Caco-2 (cell line): ENCODE measurements at regions not wholly inside any gene's neighbourhood (a gene's known extent, or its start where the extent isn't known, plus 50 kb on each side); places are given as distances from the start of the nearest gene placed in this dataset.

Experiments
- BruUV-seq: library from RNA; stranded (reverse); fragments of 400-500 nt; replicated peaks from 2 replicates; lab custom pipeline; 2021; lab: Mats Ljungman, UMichigan
- CTCF ChIA-PET: fragments of 300-600 bp; sonication (Branson Sonifier 250); formaldehyde crosslinking; loops from one replicate; lab custom pipeline; 2022; ENCODE audit warnings: antibody characterized with exemption; lab: Charles Lee
- POLR2A ChIA-PET: fragments of 300-600 bp; sonication (Branson Sonifier 250); formaldehyde crosslinking; loops from one replicate; lab custom pipeline; 2022; ENCODE audit warnings: antibody characterized with exemption; lab: Charles Lee
- DNase-seq, 2 experiments: peaks; one replicate each; pipeline versions ENCODE4 v3.0.0 to v3.0.0-alpha.2; 2020 to 2022
- H3K27me3 ChIP-seq: replicated peaks from 2 replicates; pipeline ENCODE4 v1.6.0; 2011; ENCODE audit warnings: low read length; ENCODE audit not compliant: control insufficient read depth, insufficient read depth
- H3K36me3 ChIP-seq: 2 replicates; pipeline ENCODE4 v1.5.1; 2011; ENCODE audit warnings: low read length; ENCODE audit not compliant: control insufficient read depth, insufficient read depth
- H3K4me1 ChIP-seq: fragments of 250-450 bp; sonication (Bioruptor Pico); 2 replicates; pipeline ENCODE4 v1.5.1; 2020; ENCODE audit warnings: mild to moderate bottlenecking
- H3K4me3 ChIP-seq: 2 replicates; pipeline ENCODE4 v1.5.1; 2011; ENCODE audit warnings: low read depth, mild to moderate bottlenecking, control low read depth, low read length
- H3K9me3 ChIP-seq: fragments of 250-450 bp; sonication (Bioruptor Pico); 2 replicates; pipeline ENCODE4 v1.5.1; 2020; ENCODE audit warnings: mild to moderate bottlenecking, moderate library complexity
- H3K27ac Mint-ChIP-seq: one replicate; pipeline ENCODE4 v1.8.0; 2022; ENCODE audit warnings: mixed read lengths; ENCODE audit not compliant: unreplicated experiment
- H3K27me3 Mint-ChIP-seq: one replicate; pipeline ENCODE4 v1.8.0; 2022; ENCODE audit warnings: mixed read lengths; ENCODE audit not compliant: insufficient read depth, unreplicated experiment
- H3K36me3 Mint-ChIP-seq: one replicate; pipeline ENCODE4 v1.8.0; 2022; ENCODE audit warnings: mild to moderate bottlenecking, mixed read lengths; ENCODE audit not compliant: insufficient read depth, unreplicated experiment
- H3K4me1 Mint-ChIP-seq: one replicate; pipeline ENCODE4 v1.8.0; 2022; ENCODE audit warnings: low read depth, mixed read lengths; ENCODE audit not compliant: unreplicated experiment
- H3K4me3 Mint-ChIP-seq: one replicate; pipeline ENCODE4 v1.8.0; 2022; ENCODE audit warnings: mild to moderate bottlenecking, moderate library complexity, mixed read lengths; ENCODE audit not compliant: unreplicated experiment
- H3K9me3 Mint-ChIP-seq: one replicate; pipeline ENCODE4 v1.8.0; 2022; ENCODE audit warnings: mixed read lengths; ENCODE audit not compliant: unreplicated experiment
- intact Hi-C: fragments of 100-400 bp; cut with micrococcal nuclease; formaldehyde crosslinking; loops from one replicate; pipeline ENCODE4 v1.10.0; 2022; ENCODE audit not compliant: unreplicated experiment
- TF ChIP-seq, protein P1 (sequence below), 2 experiments: fragments of 200-600 bp in 1 of 2; IDR thresholded peaks; 1 replicate in 1 of 2; 2 replicates in 1 of 2; pipeline versions ENCODE4 v1.5.1 to v1.8.0; 2011 to 2022; ENCODE audit warnings: antibody characterized with exemption in 1 of 2, control low read depth in 1 of 2, inconsistent platforms in 1 of 2, low read depth in 1 of 2, low read length in 1 of 2, mild to moderate bottlenecking in 1 of 2, moderate library complexity in 1 of 2; ENCODE audit not compliant: insufficient read depth in 1 of 2, severe bottlenecking in 1 of 2, unreplicated experiment in 1 of 2

DNA sequence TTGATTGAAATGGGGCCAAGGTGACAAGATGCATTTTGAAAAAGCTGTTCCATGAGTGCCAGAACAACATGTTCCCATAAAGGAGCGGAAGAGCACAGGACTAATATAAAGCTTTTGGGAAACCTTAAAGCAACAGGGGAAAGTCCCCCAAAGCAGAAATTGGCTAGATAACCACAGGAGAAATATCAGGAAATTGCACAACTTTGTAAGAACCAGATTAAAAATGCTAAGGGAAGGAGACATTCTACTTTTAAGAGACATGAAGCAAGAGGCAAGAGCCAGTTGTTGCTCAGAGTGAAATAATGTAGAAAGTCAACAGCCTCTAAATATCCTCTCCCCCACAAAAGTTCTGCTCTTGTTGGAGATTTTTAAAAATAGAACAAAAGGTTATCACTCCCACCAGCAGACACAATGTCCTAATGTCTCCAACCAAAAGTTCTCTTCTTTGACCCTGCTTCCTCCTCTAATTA lies 85.2 kb upstream of the LNX1 start:
- H3K27me3 Mint-ChIP-seq = no peaks in the 10 kb centered on the region
- POLR2A ChIA-PET = no interaction called here

DNA sequence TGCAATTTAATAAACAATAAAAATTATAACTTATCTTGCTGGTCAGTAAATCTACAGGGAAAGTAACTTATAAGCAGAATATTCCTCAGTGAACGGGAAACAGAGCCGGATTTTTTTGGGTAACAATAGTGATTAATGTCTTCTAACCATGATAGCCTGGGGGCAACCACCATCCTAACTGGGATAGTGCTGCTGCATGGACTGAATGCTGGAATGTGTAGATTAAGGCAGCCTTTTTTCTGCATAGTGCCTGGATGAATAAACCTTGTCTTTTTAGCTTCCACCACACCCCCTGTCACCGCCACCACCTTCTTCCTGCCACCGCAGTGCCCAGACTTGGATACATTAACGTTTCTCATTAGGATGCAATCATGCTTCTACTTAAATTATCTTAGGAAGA lies 83.6 kb upstream of the LNX1 start:
- Mint-ChIP-seq H3K9me3 (no peaks in the 10 kb centered on the region), H3K27ac (no peak overlapping the region), H3K27me3 (no peaks in the 10 kb centered on the region), H3K4me3 (no peak overlapping the region), H3K36me3 (no peaks in the 10 kb centered on the region), H3K4me1 (no peaks in the 10 kb centered on the region)
- Histone ChIP-seq H3K9me3 (no peaks in the 10 kb centered on the region), H3K4me3 (no peak overlapping the region), H3K36me3 (no peaks in the 10 kb centered on the region), H3K4me1 (no peaks in the 10 kb centered on the region), H3K27me3 (no peaks in the 10 kb centered on the region)
- DNase-seq = no peak
- no TSS peak for BruUV-seq
- TF ChIP-seq, protein P1, sequence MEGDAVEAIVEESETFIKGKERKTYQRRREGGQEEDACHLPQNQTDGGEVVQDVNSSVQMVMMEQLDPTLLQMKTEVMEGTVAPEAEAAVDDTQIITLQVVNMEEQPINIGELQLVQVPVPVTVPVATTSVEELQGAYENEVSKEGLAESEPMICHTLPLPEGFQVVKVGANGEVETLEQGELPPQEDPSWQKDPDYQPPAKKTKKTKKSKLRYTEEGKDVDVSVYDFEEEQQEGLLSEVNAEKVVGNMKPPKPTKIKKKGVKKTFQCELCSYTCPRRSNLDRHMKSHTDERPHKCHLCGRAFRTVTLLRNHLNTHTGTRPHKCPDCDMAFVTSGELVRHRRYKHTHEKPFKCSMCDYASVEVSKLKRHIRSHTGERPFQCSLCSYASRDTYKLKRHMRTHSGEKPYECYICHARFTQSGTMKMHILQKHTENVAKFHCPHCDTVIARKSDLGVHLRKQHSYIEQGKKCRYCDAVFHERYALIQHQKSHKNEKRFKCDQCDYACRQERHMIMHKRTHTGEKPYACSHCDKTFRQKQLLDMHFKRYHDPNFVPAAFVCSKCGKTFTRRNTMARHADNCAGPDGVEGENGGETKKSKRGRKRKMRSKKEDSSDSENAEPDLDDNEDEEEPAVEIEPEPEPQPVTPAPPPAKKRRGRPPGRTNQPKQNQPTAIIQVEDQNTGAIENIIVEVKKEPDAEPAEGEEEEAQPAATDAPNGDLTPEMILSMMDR (IDR thresholded peaks at IDR 0.05; ENCODE audit: insufficient read depth in 1 of 2, low read depth in 1 of 2, low read length in 1 of 2, severe bottlenecking in 1 of 2, unreplicated experiment in 1 of 2) = no peak
- CTCF ChIA-PET = no interaction called here
- intact Hi-C loops = no loop called here
- POLR2A ChIA-PET = no interaction called here

More for the DNA sequence above, 85.2 kb upstream of the LNX1 start:
- CTCF ChIA-PET = no interaction called here
- TF ChIP-seq, protein P1 (IDR thresholded peaks at IDR 0.05; ENCODE audit: insufficient read depth in 1 of 2, low read depth in 1 of 2, low read length in 1 of 2, severe bottlenecking in 1 of 2, unreplicated experiment in 1 of 2) = no peak
- Mint-ChIP-seq H3K4me1 (no peaks in the 10 kb centered on the region), H3K36me3 (no peaks in the 10 kb centered on the region), H3K9me3 (peaks cover 10% of the 10 kb centered on the region), H3K27ac (no peak overlapping the region), H3K4me3 (no peak overlapping the region)
- H3K4me3 ChIP-seq = no peak overlapping the region
- no peaks in the 10 kb centered on the region for H3K4me1 ChIP-seq
- H3K36me3 ChIP-seq = no peaks in the 10 kb centered on the region
- no peak for DNase-seq
- BruUV-seq = no TSS peak
- H3K27me3 ChIP-seq = no peaks in the 10 kb centered on the region; the same call in 1 of the 2 replicates
- no peaks in the 10 kb centered on the region for H3K9me3 ChIP-seq
- intact Hi-C loops = no loop called here

DNA sequence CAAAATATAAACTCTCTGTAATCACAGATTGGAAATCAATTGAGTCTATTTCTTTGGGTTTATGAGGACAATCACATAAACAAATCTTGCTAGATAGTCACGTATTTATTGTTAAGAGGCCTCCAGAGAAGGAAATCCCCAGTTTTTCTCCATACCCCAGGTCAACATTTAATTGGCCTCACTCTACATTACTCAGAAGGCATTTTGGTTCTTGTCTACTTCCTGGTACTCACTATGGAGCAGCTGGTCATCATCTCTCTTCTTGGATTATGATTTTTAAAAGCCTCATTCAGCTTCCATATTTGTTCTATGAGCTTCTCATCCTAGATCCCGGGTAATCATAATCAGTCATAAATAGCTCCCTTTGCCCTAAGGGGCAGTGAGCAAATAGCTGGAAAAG lies 81.6 kb upstream of the LNX1 start:
- no peaks in the 10 kb centered on the region for H3K36me3 ChIP-seq
- intact Hi-C loops = no loop called here
- ChIA-PET CTCF (no interaction called here), POLR2A (no interaction called here)
- H3K27me3 Mint-ChIP-seq = peaks cover 3% of the 10 kb centered on the region
- H3K4me3 Mint-ChIP-seq = no peak overlapping the region
- H3K9me3 ChIP-seq = no peaks in the 10 kb centered on the region
- no peaks in the 10 kb centered on the region for H3K4me1 ChIP-seq
- no peak for DNase-seq
- no peaks in the 10 kb centered on the region for H3K36me3 Mint-ChIP-seq
- no peaks in the 10 kb centered on the region for H3K4me1 Mint-ChIP-seq
- TF ChIP-seq, protein P1 (IDR thresholded peaks at IDR 0.05; ENCODE audit: insufficient read depth in 1 of 2, low read depth in 1 of 2, low read length in 1 of 2, severe bottlenecking in 1 of 2, unreplicated experiment in 1 of 2) = no peak
- no peaks in the 10 kb centered on the region for H3K27me3 ChIP-seq
- no TSS peak for BruUV-seq
- no peak overlapping the region for H3K27ac Mint-ChIP-seq
- H3K9me3 Mint-ChIP-seq = peaks cover 10% of the 10 kb centered on the region
- H3K4me3 ChIP-seq = no peak overlapping the region
